HCT116 (cell line): ENCODE measurements at regions not wholly inside any gene's neighbourhood (a gene's known extent, or its start where the extent isn't known, plus 50 kb on each side); places are given as distances from the start of the nearest gene placed in this dataset.

Experiments
- CTCF ChIP-seq, 3 experiments: fragments of 200-600 bp in 1 of 3; sonication (generic) in 1 of 3; IDR thresholded peaks in 2 of 3; conservative IDR thresholded peaks in 1 of 3; 2 replicates each; pipeline ENCODE4 v1.5.1; 2012 to 2017; ENCODE audit warnings: low read depth in 2 of 3, low read length in 2 of 3, antibody characterized with exemption in 1 of 3, borderline replicate concordance in 1 of 3, control low read depth in 1 of 3, mild to moderate bottlenecking in 1 of 3, mixed read lengths in 1 of 3, mixed run types in 1 of 3, moderate library complexity in 1 of 3; ENCODE audit not compliant: insufficient read depth in 1 of 3
- SP1 ChIP-seq: IDR thresholded peaks from 2 replicates; pipeline ENCODE4 v1.6.1; 2012; ENCODE audit warnings: low read depth
- YY1 ChIP-seq: IDR thresholded peaks from 2 replicates; pipeline ENCODE4 v1.6.1; 2011; ENCODE audit warnings: low read length, low read depth, moderate library complexity, mild to moderate bottlenecking; ENCODE audit not compliant: insufficient replicate concordance; ENCODE audit errors: extremely low read depth

GRCh38 chr5:125450771-125451170 lies 704.3 kb upstream of the ZNF608 start:
- TF ChIP-seq YY1 = no peak
- TF ChIP-seq SP1 = no peak
- no peak for TF ChIP-seq CTCF (IDR thresholded peaks at IDR 0.05 in 2 of 3, conservative IDR thresholded peaks at IDR 0.05 in 1 of 3; ENCODE audit: borderline replicate concordance in 1 of 3, insufficient read depth in 1 of 3, low read depth in 2 of 3, low read length in 2 of 3)
